Common myeloid progenitor, CD34-positive (primary cell): ENCODE measurements at regions not wholly inside any gene's neighbourhood (a gene's known extent, or its start where the extent isn't known, plus 50 kb on each side); places are given as distances from the start of the nearest gene placed in this dataset.

Experiments used
- CTCF ChIA-PET: fragments of 350-600 bp; sonication (Branson Sonifier 250); formaldehyde crosslinking; loops from one replicate; lab custom pipeline; 2021; ENCODE audit warnings: antibody characterized with exemption; lab: Charles Lee
- POLR2A ChIA-PET: fragments of 350-600 bp; sonication (Branson Sonifier 250); formaldehyde crosslinking; loops from one replicate; lab custom pipeline; 2021; ENCODE audit warnings: antibody characterized with exemption; lab: Charles Lee
- DNase-seq, 3 donors: peaks; one replicate each; pipeline versions ENCODE4 v3.0.0 to v3.0.0-alpha.2; 2013
- H3K27ac ChIP-seq, 2 experiments: 1 replicate in 1 of 2; 2 replicates in 1 of 2; pipeline ENCODE4 v1.7.0; 2013; ENCODE audit warnings: inconsistent platforms in 2 of 2, low read length in 2 of 2, mild to moderate bottlenecking in 2 of 2, low read depth in 1 of 2, moderate library complexity in 1 of 2; ENCODE audit not compliant: severe bottlenecking in 2 of 2, insufficient read depth in 1 of 2, poor library complexity in 1 of 2
- H3K27me3 ChIP-seq, 5 experiments: replicated peaks in 2 of 5; 1 replicate in 3 of 5; 2 replicates in 2 of 5; pipeline versions ENCODE4 v1.6.1 to v1.7.0; 2013; ENCODE audit warnings: low read length in 4 of 5, mild to moderate bottlenecking in 2 of 5, moderate library complexity in 2 of 5, inconsistent platforms in 1 of 5; ENCODE audit not compliant: insufficient read depth in 5 of 5, control insufficient read depth in 4 of 5
- H3K36me3 ChIP-seq, 4 experiments: 1 replicate in 2 of 4; 2 replicates in 2 of 4; pipeline versions ENCODE4 v1.6.1 to v1.7.0; 2013; ENCODE audit warnings: low read length in 3 of 4, control low read depth in 1 of 4, mild to moderate bottlenecking in 1 of 4; ENCODE audit not compliant: control insufficient read depth in 4 of 4, insufficient read depth in 4 of 4
- H3K4me1 ChIP-seq, 4 experiments: 1 replicate in 3 of 4; 2 replicates in 1 of 4; pipeline versions ENCODE4 v1.6.1 to v1.7.1; 2013; ENCODE audit warnings: low read length in 3 of 4, mild to moderate bottlenecking in 3 of 4, control low read depth in 1 of 4, inconsistent platforms in 1 of 4, moderate library complexity in 1 of 4; ENCODE audit not compliant: control insufficient read depth in 4 of 4, insufficient read depth in 4 of 4; ENCODE audit errors: control extremely low read depth in 1 of 4
- H3K4me3 ChIP-seq, 7 experiments: 1 replicate in 4 of 7; 2 replicates in 3 of 7; pipeline versions ENCODE4 v1.5.1 to v1.7.0; 2013; ENCODE audit warnings: mild to moderate bottlenecking in 7 of 7, low read length in 6 of 7, moderate library complexity in 6 of 7, inconsistent platforms in 2 of 7, low read depth in 2 of 7, control low read depth in 1 of 7; ENCODE audit not compliant: insufficient read depth in 4 of 7, control insufficient read depth in 1 of 7; ENCODE audit errors: extremely low read depth in 1 of 7
- H3K9me3 ChIP-seq, 5 experiments: 1 replicate in 4 of 5; 2 replicates in 1 of 5; pipeline versions ENCODE4 v1.6.1 to v1.7.1; 2013; ENCODE audit warnings: low read length in 4 of 5, mild to moderate bottlenecking in 2 of 5, inconsistent platforms in 1 of 5, low read depth in 1 of 5, moderate library complexity in 1 of 5; ENCODE audit not compliant: control insufficient read depth in 4 of 5, insufficient read depth in 2 of 5; ENCODE audit errors: control extremely low read depth in 1 of 5
- WGBS: methylation state at CpG from one replicate; pipeline ENCODE4 v1.1.5; 2013; ENCODE audit not compliant: insufficient coverage; 5-methylcytosine and 5-hydroxymethylcytosine counted together

GRCh38 chr2:41967476-41968181, 80.2 kb upstream of the PKDCC start:
- H3K4me3 ChIP-seq: no peak overlapping the region
- no peak for DNase-seq
- ChIA-PET CTCF (no interaction called here), POLR2A (no interaction called here)
- peaks cover 0 to 3% (median 0%) of the 10 kb centered on the region in 4 experiments for H3K4me1 ChIP-seq
- no peaks in the 10 kb centered on the region for H3K27me3 ChIP-seq
- H3K27ac ChIP-seq: no peak overlapping the region
- H3K36me3 ChIP-seq: no peaks in the 10 kb centered on the region
- 90% methylated on average over 12 of the region's 13 CpGs for WGBS
- no peaks in the 10 kb centered on the region for H3K9me3 ChIP-seq

- CTCF ChIA-PET: no interaction called here
- no peaks in the 10 kb centered on the region for H3K27me3 ChIP-seq
- no peak overlapping the region for H3K4me3 ChIP-seq
- H3K36me3 ChIP-seq: no peaks in the 10 kb centered on the region
- no peak overlapping the region for H3K27ac ChIP-seq
- 100% methylated on average over 2 of the region's 2 CpGs for WGBS
- peaks cover 0 to 3% (median 0%) of the 10 kb centered on the region in 4 experiments for H3K4me1 ChIP-seq
- H3K9me3 ChIP-seq: no peaks in the 10 kb centered on the region
- POLR2A ChIA-PET: no interaction called here
- no peak for DNase-seq
Observed at GRCh38 chr2:41968182-41968578, 79.6 kb upstream of the PKDCC start.

DNA sequence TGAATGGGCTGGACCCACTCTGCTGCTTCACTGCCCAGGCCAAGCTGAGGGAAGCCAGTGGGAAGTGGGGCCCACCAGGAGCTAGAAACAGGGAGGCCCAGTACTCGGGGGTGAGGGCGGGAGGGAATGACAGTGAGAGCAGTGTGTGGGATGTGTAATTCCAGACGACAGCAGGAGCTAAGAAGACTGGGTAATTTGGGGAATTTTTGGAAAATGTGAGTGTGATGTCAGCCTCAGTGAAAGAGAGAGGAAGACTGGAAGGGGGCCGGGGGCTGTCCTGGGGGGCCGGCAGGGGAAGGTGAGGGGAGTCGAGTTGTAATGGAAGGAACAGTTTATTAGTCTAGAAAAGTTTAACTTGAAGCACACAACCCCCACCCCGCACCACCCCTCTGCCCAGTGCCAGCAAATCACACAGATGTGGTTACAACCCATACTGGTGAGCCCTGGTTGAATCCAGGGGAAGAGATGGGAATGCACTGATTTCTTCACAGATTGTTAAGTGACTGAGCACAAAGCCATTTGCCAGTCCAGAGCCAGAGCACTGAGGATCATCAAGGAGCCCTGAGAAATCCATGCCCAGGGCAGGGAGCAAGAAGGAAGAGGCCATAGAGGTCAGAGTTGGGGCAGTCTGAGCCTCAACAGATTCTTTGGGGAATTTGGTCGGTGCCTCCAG, 76.7 kb upstream of the PKDCC start:
- no peaks in the 10 kb centered on the region for H3K36me3 ChIP-seq
- no peaks in the 10 kb centered on the region for H3K27me3 ChIP-seq
- no peak for DNase-seq
- H3K4me1 ChIP-seq: peaks cover 0 to 3% (median 0%) of the 10 kb centered on the region in 4 experiments
- H3K9me3 ChIP-seq: peaks cover 0 to 2% (median 0%) of the 10 kb centered on the region in 5 experiments
- no peak overlapping the region for H3K27ac ChIP-seq
- ChIA-PET CTCF (no interaction called here), POLR2A (no interaction called here)
- WGBS: 97% methylated on average over 7 of the region's 8 CpGs
- no peak overlapping the region for H3K4me3 ChIP-seq

- Histone ChIP-seq H3K4me3 (no peak overlapping the region), H3K9me3 (peaks cover 0 to 5% (median 0%) of the 10 kb centered on the region in 5 experiments), H3K4me1 (no peaks in the 10 kb centered on the region), H3K27me3 (no peaks in the 10 kb centered on the region), H3K27ac (no peak overlapping the region), H3K36me3 (no peaks in the 10 kb centered on the region)
- no peak for DNase-seq
- 100% methylated on average over 2 of the region's 2 CpGs for WGBS
- CTCF ChIA-PET: no interaction called here
- POLR2A ChIA-PET: no interaction called here
Observed at GRCh38 chr2:41972179-41972578, 75.6 kb upstream of the PKDCC start.

DNA sequence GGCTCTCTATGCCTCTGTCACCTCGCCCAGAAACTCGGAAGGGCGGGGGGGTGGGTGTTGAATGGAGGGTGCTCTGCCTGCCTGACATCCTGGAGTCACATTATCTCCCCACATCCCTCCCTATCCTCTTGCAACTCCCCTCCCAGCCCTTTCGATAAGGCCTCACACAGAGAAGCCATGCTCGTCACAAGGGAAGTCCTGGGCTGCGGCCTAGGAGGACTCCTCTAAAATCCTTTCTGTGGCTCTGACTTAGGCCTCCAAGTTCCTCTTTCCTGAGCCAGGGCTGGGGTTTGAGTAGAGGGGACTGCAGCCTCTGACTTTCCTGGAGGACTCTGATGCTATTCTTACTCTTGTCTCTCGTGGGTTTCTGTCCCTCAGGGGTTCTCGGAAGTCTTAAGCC, 75.0 kb upstream of the PKDCC start:
- 82% methylated on average over 8 of the region's 8 CpGs for WGBS
- Histone ChIP-seq H3K4me3 (no peak overlapping the region), H3K9me3 (peaks cover 0 to 5% (median 0%) of the 10 kb centered on the region in 5 experiments), H3K27ac (no peak overlapping the region), H3K36me3 (no peaks in the 10 kb centered on the region), H3K4me1 (no peaks in the 10 kb centered on the region), H3K27me3 (no peaks in the 10 kb centered on the region)
- peak in 2 of 3 donors; percentile 5 to 10 for DNase-seq
- ChIA-PET CTCF (no interaction called here), POLR2A (no interaction called here)

DNA sequence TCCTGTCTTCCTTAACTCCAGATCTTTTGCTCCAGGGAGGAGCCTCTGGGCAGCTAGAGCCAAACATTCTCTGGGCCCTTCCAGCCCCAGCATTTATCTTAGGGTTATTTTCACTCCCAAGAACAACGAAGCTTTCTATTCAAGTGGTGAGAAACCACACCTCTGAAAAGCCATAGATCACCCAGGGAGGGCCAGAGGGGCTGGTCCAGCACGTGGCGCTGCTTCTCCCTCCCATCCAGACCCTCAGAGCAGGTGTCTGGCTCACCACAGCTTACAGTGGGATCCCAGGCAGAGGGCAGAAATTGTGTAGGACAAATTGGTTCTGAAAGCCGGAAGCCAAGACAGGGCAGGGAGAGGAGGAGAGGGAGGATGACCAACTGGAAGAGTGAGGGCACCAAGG, 74.0 kb upstream of the PKDCC start:
- 90% methylated on average over 4 of the region's 4 CpGs for WGBS
- no peaks in the 10 kb centered on the region for H3K36me3 ChIP-seq
- ChIA-PET CTCF (no interaction called here), POLR2A (no interaction called here)
- no peak overlapping the region for H3K27ac ChIP-seq
- no peaks in the 10 kb centered on the region for H3K4me1 ChIP-seq
- H3K4me3 ChIP-seq: no peak overlapping the region
- no peak for DNase-seq
- H3K27me3 ChIP-seq: no peaks in the 10 kb centered on the region
- peaks cover 0 to 7% (median 0%) of the 10 kb centered on the region in 5 experiments for H3K9me3 ChIP-seq

GRCh38 chr2:41981417-41981816, 66.4 kb upstream of the PKDCC start:
- CTCF ChIA-PET: no interaction called here
- no CpG with 5 or more reads among the region's 1 CpG for WGBS

More at GRCh38 chr2:41981417-41981816, 66.4 kb upstream of the PKDCC start:
- no peaks in the 10 kb centered on the region for H3K4me1 ChIP-seq
- H3K9me3 ChIP-seq: peaks cover 0 to 2% (median 0%) of the 10 kb centered on the region in 5 experiments
- no peaks in the 10 kb centered on the region for H3K36me3 ChIP-seq
- H3K27ac ChIP-seq: no peak overlapping the region
- no peaks in the 10 kb centered on the region for H3K27me3 ChIP-seq
- no peak for DNase-seq
- H3K4me3 ChIP-seq: no peak overlapping the region
- POLR2A ChIA-PET: no interaction called here
